ENCODE measurements at regions not wholly inside any gene's neighbourhood (a gene's known extent, or its start where the extent isn't known, plus 50 kb on each side); places are given as distances from the start of the nearest gene placed in this dataset.

DNA sequence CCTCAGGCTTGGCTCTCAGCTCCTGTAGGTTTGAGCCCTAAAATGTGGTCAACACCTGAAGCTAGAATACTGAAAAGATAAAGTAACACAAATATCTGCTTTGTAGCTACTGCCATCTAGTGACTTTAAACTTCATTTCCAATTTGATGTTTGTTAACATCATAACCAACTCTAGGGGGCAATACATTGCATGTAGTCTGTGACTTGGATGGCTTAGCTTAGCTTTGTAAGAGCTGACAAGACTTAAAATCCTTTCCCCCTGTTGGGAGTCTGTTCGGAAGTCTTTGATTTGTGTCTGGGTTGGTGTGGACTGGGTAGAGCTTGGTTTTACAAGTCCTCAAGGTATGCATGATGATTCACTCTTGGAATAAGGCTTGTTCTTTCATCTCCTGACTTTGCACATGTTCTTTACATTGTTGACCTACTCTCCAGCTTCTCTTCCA is 51.7 kb downstream of the SCN11A start:
- DNase-seq (ENCODE audit: low read depth in 3 of 3) = no peak

GRCh38 chr3:38998086-38998485 is 53.7 kb downstream of the SCN11A start:
- DNase-seq (ENCODE audit: low read depth in 3 of 3) = no peak

DNA sequence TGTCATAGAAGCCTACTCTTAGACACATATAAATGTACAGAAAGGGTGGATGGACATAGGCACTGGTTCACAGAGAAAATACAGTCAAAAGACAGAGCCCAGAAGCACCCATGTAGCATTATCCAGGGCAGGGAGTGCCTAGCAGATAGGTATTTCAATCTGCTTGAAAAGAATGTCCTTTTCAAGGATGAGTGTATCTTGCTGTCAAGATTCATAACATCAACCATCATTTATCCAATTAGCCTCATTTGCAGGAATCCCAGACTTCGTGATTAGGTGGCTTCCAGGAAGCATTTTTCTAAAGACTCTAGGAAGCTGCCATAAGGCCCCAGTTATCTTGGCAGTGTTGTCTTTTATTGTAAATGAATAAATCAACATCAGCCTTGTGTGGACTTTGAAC is 55.6 kb downstream of the SCN11A start:
- DNase-seq (ENCODE audit: low read depth in 3 of 3) = no peak

GRCh38 chr3:38994251-38994650 is 57.5 kb downstream of the SCN11A start:
- DNase-seq (ENCODE audit: low read depth in 3 of 3) = no peak

DNA sequence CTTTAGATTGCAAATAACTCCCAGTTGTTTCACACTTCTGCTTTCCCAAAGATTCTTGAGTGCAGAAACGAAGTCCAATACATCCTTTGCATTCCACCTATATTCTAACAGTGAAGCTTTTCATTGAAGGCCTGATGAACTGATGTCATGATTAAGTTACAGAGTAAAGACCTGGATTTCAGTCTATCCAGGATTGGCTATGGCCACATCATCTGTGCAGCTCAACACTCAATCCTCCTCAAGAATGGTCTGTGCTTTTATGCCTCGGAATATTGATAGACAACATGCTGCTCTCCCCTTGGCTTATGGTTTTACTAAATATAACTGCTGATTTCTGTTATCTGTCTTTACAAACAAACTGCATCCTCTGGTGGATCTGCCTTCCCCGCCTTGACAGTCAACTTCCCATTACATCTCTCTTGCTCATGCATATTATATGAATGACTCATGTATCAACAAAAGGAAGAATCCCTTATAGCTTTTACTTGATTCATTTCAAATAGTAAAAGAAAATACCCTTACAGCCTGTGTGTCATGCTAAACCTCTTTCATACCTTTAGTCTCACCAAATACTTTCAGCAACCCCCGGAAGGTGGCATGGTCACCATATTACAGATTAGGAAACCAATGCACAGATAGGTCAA is 59.5 kb downstream of the SCN11A start:
- DNase-seq (ENCODE audit: low read depth in 3 of 3) = no peak

- DNase-seq (ENCODE audit: low read depth in 3 of 3) = no peak
Observed at GRCh38 chr3:38990621-38991020, 61.1 kb downstream of the SCN11A start.

DNA sequence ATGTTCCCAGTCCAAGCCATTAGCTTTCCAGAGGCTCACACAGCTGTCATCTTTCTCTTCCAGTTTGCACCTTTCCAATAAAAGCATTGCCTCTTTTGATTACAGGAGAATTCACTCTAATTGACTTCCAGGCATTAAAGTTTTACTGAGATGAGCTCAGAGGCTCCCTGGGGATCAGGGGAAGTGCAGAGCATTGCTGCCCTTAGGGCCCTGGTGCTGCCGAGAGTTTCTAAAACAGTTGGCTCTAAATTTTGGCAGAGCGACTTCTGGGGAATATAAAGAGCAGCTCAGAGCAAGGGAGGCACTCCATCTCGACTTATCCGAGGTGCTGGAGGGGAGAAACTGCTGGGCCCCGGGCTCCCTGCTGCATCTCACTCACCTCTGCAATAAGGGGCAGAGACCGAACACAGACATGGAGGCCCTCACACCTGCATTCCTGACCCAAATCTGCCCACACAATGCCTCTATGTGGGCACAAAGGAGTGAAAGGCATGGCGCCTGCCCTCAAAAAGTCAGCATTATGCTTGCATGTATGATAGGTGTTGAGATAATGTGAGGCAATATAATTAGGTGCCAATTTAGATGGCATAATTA is 61.7 kb downstream of the SCN11A start:
- DNase-seq (ENCODE audit: low read depth in 3 of 3) = no peak

DNA sequence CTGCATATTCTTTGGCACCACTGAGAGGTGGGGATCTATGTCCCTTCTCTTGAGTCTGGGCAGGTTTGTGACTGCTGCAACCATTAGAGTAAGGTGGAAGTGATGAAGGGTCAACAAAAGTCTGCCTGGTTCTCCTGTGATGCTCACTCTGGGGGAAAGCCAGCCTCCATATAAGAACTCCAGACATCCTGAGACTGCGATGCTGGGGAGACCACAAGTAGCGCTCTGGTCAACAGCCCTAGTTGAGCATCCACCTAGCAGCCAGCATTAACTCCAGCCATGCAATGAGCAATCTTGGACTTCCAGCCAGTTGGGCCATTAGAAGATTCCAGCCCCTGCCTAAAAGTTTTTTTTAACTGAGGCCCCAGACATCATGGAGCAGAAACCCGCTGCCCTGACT is 62.8 kb downstream of the SCN11A start:
- DNase-seq (ENCODE audit: low read depth in 3 of 3) = no peak

- no peak for DNase-seq (ENCODE audit: low read depth in 3 of 3)
Observed at GRCh38 chr3:38987456-38987855, 64.3 kb downstream of the SCN11A start.

GRCh38 chr3:38986901-38987300 is 64.8 kb downstream of the SCN11A start:
- DNase-seq (ENCODE audit: low read depth in 3 of 3) = no peak

GRCh38 chr3:38985981-38986380 is 65.8 kb downstream of the SCN11A start:
- DNase-seq (ENCODE audit: low read depth in 3 of 3) = no peak

GRCh38 chr3:38985581-38985980 is 66.2 kb downstream of the SCN11A start:
- no peak for DNase-seq (ENCODE audit: low read depth in 3 of 3)

- DNase-seq (ENCODE audit: low read depth in 3 of 3) = no peak
Observed at GRCh38 chr3:38984731-38985130, 67.0 kb downstream of the SCN11A start.

GRCh38 chr3:38984110-38984509 is 67.6 kb downstream of the SCN11A start:
- DNase-seq (ENCODE audit: low read depth in 3 of 3) = no peak

GRCh38 chr3:38980938-38981337 is 70.8 kb downstream of the SCN11A start:
- no peak for DNase-seq (ENCODE audit: low read depth in 3 of 3)

DNA sequence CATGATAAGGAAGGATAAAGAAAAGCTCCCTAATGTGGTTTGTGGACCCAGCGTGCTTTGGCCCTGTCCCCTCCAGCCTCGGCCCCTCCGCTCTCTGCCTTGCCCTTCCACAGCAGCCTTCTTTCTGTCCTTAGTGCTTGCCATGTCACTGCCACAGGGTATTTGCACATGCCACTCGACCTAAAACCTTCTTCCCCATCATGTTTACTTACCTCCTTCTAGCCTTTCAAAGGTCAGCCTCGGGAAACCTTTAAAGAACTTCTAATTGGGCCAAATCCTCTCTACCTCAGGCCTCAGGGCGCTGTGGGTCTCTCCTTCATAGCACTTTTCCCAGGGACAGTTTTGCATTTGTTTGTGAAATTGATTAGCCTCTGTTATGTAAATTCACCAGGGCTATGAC is 73.0 kb downstream of the SCN11A start:
- no peak for DNase-seq (ENCODE audit: low read depth in 3 of 3)

DNA sequence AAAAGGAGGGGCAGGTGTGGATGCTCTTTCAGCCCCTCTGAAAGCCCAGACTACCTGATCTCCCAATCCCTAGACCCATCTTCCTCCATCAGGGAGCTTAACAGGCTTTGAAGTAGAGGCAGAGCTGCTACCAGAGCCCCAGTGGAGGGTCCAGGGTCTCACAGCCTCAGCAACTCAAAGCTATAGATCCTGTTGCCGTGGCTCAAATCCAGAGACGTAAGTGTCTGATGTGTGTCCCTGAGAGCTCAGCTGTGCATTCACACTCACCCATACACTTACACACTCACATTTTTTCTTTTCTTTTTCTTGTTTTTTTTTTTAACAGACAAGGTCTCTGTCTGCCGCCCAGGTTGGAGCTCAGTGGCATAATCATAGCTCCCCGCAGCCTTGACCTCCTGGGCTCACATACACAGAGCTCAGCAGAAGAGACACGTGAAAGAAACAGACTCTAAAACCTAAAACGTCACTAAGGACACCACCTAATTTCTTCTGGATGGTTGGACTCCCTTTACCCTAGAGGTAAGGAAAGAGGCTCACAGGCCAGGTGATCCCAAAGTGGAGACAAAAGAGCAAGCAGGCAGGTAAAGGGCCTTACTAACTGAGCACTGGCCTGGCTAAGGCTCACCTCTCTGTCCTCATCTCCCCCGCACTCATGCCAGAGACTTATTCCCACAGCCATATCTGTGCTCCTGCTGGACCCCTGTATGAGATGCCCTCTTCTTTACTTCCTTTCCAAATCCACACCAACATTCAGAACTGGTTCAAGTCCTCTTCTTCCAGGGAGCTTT is 80.7 kb downstream of the SCN11A start:
- no peak for DNase-seq (ENCODE audit: low read depth in 3 of 3)

GRCh38 chr3:38969317-38970235 is 82.2 kb downstream of the SCN11A start:
- DNase-seq (ENCODE audit: low read depth in 3 of 3) = no peak

DNA sequence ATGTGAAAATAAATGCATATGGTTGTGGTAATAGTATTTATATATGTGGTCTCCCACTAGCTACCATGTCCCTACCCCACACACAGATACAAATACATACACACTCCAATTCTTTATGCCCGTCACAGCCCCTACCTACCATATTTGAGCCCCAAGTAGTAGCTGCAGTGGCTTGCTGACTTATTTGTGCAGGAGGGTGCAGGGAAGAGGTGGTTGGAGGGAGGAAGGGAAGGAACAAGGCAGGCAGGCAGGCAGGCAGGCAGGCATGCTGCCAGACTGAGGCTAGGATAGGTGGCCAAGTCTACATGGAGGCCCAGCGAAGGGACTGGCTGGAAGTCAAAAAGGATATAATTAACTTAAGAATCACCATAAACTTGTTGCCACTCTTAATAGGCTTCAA is 82.9 kb downstream of the SCN11A start:
- DNase-seq (ENCODE audit: low read depth in 3 of 3) = no peak

GRCh38 chr3:38968403-38968802 is 83.3 kb downstream of the SCN11A start:
- no peak for DNase-seq (ENCODE audit: low read depth in 3 of 3)

GRCh38 chr3:38967693-38967989 is 84.1 kb downstream of the SCN11A start:
- DNase-seq (ENCODE audit: low read depth in 3 of 3) = no peak

Data from stimulated activated CD4-positive, alpha-beta T cell treated with anti-CD3 and anti-CD28 coated beads, TNF-alpha, amount 100 ng/mL, for 24 hours (primary cell).